HG03571 (cell line): ENCODE measurements at regions not wholly inside any gene's neighbourhood (a gene's known extent, or its start where the extent isn't known, plus 50 kb on each side); places are given as distances from the start of the nearest gene placed in this dataset.
"Not testable (repeated sequence)": the region's sequence is repeated elsewhere in the genome, so short reads cannot be mapped to it uniquely, and the experiment has no call there.

ENCODE experiments used
- ATAC-seq: cut with Tn5 transposase; IDR thresholded peaks from one replicate; pipeline ENCODE4 v1.9.1; 2021; ENCODE audit not compliant: unreplicated experiment

DNA sequence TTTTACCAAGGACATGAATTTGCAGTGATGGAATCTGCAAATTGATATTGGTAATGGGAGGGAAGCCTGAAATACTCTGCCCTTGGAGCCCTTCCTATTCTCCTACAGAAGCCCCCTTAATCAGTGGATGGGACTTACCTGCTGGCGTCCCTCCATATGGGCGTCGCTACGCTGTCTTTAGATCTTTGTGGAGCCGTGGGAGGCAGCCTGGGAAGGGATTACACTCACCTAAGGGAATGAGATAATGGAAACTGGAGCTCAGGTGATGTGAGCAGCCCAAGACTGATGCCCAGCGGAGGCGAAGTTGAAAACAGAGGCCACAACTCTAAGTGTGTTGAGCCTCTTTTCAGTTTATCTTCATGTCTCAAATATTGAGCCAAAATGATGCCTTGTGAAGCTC, 306.6 kb downstream of the MYCN start:
- no peak for ATAC-seq

DNA sequence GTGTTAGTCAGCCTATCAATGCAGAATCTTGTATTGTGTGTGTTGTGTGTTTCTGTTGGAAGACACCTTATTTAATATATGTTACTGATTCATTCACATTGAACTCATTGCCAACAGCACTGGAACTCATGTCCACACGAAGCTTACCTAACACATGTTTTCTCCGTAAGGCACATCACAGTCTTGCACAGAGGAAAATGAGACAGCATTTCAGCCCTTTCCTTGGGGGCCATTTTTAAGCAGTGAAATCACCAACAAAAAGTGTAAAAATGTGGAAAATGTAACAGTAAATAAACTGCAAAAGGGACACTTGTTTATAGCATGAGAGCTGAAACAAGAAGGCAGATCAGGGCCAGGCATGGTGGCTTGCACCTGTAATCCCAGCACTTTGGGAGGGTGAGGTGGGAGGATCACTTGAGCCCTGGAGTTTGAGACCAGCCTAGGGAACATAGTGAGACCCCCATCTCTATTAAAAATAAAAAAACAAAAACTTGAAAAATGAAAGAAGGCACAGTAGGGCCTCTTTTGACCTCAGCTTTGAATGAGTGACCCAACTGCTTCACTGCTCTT, 306.0 kb downstream of the MYCN start:
- no peak for ATAC-seq

GRCh38 chr2:16245481-16246054, 305.2 kb downstream of the MYCN start:
- no peak for ATAC-seq

DNA sequence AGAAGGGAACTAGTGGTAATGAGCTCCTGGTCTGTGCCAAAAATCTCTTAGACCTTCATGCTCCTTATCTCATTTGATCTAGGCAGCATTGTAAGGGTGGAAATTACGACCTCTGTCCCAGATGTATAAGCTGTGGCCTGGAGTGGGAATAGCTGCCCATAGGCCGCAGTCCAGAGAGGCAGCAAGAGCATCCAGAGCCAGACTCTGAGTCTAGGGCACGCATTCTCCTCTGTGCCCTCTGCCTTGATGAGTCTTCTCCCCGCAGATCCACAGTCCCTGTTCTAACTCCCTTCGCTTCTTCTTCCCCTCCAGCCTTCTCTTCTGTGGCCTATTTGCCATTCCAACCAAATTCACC, 304.6 kb downstream of the MYCN start:
- no peak for ATAC-seq

- ATAC-seq, result no peak
Measured at GRCh38 chr2:16244153-16244965, 304.0 kb downstream of the MYCN start.

GRCh38 chr2:16243411-16243996, 303.2 kb downstream of the MYCN start:
- no peak for ATAC-seq

- ATAC-seq, result no peak
Measured at GRCh38 chr2:16242906-16243305, 302.6 kb downstream of the MYCN start.

DNA sequence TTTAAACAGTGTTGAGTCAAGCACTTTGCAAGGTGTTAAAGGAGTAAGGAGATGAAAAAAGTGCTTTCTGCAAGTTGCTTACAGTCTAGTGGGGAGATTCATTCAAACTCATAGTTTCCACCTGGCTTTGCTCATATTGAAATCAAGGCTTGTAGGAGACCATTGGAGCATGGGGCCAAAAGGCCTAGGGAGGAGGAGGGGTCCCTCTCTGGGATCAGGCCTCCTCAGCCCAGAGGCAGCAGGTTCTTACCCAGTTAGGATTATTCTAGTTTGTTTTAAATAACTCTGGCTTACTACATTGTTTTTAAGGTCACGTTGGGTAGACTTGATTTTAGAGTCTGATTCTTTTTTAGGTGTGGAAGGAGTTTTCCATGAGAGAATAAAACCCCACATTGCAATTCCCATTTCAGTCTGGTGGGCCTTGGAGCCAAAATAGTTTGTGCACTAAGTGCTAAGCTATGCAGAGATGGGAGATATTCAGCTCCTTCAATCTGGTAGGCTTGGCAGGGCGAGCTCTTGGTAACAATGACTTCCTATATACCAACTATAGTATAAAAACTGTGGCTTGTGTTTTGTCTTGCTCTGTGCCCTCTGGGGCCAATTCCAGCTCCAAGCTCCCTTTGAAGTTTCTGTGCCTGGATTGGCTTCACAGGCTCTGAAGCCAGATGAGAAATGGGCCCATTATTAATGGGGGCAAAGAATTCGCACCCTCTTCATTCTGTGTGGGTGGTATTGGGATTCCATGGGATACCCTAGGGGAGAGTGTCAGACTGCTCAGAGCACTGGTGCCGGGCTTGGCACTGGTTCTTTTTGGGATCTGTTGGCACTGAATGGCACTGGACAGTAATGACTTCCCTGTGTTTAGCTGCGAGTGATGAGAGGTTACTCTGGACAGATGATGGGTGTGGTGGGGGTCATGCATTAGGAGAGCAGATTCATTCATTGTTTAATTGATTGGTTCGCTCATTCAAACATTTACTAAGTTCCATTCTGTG, 301.1 kb downstream of the MYCN start:
- ATAC-seq, result no peak

DNA sequence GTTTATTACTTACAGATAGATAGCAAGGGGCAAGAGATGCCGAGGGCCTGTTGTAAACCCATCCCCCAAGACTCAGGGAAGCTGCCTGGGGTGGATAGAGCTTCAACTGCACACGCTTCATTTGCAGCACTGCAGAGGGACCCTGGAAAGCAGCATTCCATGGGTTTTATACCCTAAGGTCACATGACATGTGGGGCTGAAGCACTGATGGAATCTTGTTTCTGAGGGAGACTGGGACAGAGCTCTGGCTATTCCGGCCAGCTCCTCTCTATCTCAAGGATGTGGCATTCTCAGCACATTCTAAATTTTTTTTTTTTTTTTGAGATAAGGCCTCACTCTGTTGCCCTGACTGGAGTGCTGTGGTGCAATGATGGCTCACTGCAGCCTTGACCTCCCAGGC, 300.1 kb downstream of the MYCN start:
- no peak for ATAC-seq

- ATAC-seq, result no peak
Measured at GRCh38 chr2:16239296-16239850, 299.0 kb downstream of the MYCN start.

DNA sequence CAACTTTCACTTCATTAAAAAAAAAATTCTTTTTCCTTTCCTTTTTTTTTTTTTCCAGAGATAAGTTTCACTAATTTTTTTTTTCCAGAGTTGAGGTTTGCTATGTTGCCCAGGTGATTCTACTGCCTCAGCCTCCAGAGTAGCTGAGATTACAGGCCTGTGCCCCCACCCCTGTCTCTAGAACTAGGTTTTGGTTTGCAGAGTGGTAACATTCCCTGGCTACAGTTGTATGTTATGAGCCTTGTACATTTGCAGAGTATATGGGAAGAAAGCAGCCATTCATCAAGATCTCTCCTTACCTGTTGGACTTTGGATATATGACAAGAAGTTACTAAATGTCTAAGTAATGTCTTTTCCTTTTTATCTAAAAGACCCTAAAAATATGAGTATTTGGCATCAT, 298.4 kb downstream of the MYCN start:
- no peak for ATAC-seq

GRCh38 chr2:16238001-16238761, 297.8 kb downstream of the MYCN start:
- no peak for ATAC-seq

GRCh38 chr2:16235747-16236146, 295.4 kb downstream of the MYCN start:
- no peak for ATAC-seq

- ATAC-seq, result not testable (repeated sequence)
Measured at GRCh38 chr2:16235291-16235690, 294.9 kb downstream of the MYCN start.

DNA sequence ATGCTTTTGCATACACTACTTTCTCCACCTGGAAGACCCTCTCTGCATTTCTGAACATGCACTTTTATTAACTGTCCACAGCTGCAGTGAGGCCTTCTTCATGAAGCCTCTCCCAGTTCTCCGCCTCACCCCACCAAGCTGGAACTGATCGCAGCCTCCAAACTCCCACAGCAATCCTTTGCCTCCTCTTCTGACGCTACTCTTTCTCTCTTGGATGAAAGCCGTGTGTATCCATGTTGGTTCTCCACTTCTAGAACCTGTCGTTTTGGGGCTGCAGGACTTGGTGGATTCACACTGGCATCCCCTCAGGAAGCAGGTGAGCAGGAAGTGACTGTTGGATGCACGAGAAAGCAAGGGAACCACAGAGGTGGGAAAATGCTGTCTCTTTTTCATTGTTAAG, 288.6 kb downstream of the MYCN start:
- no peak for ATAC-seq

DNA sequence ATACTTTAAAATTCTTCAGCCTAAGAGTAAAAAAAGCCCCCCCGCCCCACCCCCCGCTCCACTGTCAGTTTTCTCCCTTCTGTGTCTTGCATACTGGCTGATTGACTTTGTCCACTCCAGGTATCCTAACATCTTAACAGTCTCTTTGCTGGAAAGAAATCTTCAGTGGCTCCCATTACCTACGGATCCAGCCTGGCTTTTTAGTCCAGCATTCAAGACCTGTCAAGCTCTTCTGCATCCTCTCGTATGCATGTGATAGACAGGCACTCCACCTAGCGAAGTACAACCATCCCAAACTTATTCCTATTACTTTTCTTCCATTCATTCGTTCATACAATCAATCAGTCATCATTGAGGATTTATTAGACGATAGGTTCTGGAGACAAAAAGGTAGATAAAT, 288.1 kb downstream of the MYCN start:
- no peak for ATAC-seq

DNA sequence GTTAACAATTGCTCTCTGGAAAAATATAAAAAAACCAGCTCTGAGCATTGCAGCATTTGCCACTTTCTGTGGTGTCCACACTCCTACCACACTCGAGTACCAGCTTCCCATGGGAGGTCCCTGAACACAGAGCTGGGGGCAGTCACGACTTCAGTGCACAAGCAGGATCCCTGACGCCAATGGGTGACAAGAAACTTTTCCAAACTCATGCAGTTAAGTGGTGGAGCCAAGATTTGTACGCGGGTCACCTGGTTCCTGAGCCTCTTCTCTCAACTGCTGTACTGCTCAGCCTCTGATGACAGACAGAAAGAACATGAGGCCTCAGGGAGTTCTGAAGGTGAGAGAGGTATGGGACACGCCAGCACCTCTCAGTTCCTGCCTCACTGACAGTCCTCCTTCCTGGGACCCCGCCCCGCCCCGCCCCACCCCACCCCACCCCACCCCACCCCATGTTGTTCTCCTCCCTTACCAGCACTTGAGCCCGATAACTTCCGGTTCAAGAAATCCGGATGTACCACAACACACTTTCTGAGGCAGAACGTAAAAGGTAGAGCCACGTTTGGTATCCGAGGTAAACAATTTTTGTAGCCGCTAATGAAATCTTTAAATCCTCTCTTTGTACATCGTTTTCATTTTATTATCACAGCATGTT, 287.6 kb downstream of the MYCN start:
- no peak for ATAC-seq

GRCh38 chr2:16226943-16227664, 286.8 kb downstream of the MYCN start:
- ATAC-seq, result no peak

DNA sequence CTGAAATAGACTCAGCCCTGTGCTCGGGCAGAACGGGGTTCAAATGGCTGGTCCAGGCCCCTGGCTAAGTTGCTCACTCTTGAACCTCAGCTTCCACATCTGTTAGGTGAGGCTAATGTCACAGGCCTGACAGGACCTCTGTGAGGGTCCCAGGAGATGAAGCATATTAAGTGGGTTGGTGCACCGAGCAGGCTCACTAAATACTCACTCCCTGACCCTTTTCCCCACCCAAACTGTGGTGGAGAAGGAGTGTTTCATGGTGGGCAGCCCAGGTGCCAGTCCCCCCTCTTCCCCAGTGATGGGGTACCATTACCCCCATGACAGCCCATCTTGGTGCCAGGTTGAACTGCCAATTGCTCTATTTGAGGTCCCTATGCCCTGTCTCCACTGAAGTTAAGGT, 286.0 kb downstream of the MYCN start:
- ATAC-seq, result no peak
